Endothelial cell of umbilical vein (primary cell): ENCODE measurements at regions not wholly inside any gene's neighbourhood (a gene's known extent, or its start where the extent isn't known, plus 50 kb on each side); places are given as distances from the start of the nearest gene placed in this dataset.

ENCODE experiments used
- CTCF ChIP-seq, 2 donors: IDR thresholded peaks; 1 replicate in 1 of 2; 2 replicates in 1 of 2; pipeline ENCODE4 v1.5.1; 2011; ENCODE audit warnings: low read length in 2 of 2, mild to moderate bottlenecking in 2 of 2, moderate library complexity in 2 of 2, control low read depth in 1 of 2, inconsistent platforms in 1 of 2, low read depth in 1 of 2; ENCODE audit not compliant: insufficient read depth in 1 of 2; ENCODE audit errors: extremely low read depth in 1 of 2
- FOS ChIP-seq: IDR thresholded peaks from 2 replicates; pipeline ENCODE4 v1.6.1; 2011; ENCODE audit warnings: mild to moderate bottlenecking, low read length, moderate library complexity, borderline replicate concordance; ENCODE audit not compliant: insufficient read depth
- JUN ChIP-seq: IDR thresholded peaks from 2 replicates; pipeline ENCODE4 v1.6.1; 2011; ENCODE audit warnings: borderline replicate concordance, low read depth; ENCODE audit not compliant: insufficient read length, insufficient read depth
- MAX ChIP-seq: IDR thresholded peaks from 2 replicates; pipeline ENCODE4 v1.6.1; 2011; ENCODE audit not compliant: insufficient read depth, insufficient read length
- MYC ChIP-seq: IDR thresholded peaks from one replicate; pipeline ENCODE4 v1.6.1; 2011; ENCODE audit warnings: mild to moderate bottlenecking, low read depth, low read length
- POLR2A ChIP-seq: IDR thresholded peaks from 2 replicates; pipeline ENCODE4 v1.6.1; 2012; ENCODE audit warnings: low read depth, mild to moderate bottlenecking, control low read depth, low read length
- POLR2AphosphoS5 ChIP-seq: IDR thresholded peaks from 2 replicates; pipeline ENCODE4 v1.6.1; 2012; ENCODE audit warnings: low read depth, mild to moderate bottlenecking, control low read depth, low read length, moderate library complexity; ENCODE audit not compliant: insufficient read depth

GRCh38 chr3:145864336-145864735, 296.6 kb downstream of the PLOD2 start:
- TF ChIP-seq POLR2A (no peak), CTCF (IDR thresholded peaks at IDR 0.05; ENCODE audit: extremely low read depth in 1 of 2, insufficient read depth in 1 of 2, low read depth in 1 of 2, low read length in 2 of 2) (no peak), MAX (no peak), POLR2AphosphoS5 (no peak), MYC (no peak), FOS (no peak), JUN (no peak)
